Ishikawa (cell line): ENCODE measurements at regions not wholly inside any gene's neighbourhood (a gene's known extent, or its start where the extent isn't known, plus 50 kb on each side); places are given as distances from the start of the nearest gene placed in this dataset.

Experiments
- CEBPB ChIP-seq: IDR thresholded peaks from 2 replicates; pipeline ENCODE4 v1.6.1; 2012
- CREB1 ChIP-seq: IDR thresholded peaks from 2 replicates; pipeline ENCODE4 v1.6.1; 2012; ENCODE audit warnings: low read depth
- EGR1 ChIP-seq: IDR thresholded peaks from 2 replicates; pipeline ENCODE4 v1.6.1; 2012
- EP300 ChIP-seq: IDR thresholded peaks from 2 replicates; pipeline ENCODE4 v1.6.1; 2012; ENCODE audit warnings: borderline replicate concordance
- FOXM1 ChIP-seq: IDR thresholded peaks from 2 replicates; pipeline ENCODE4 v1.6.1; 2012; ENCODE audit warnings: low read depth, borderline replicate concordance
- NFIC ChIP-seq: IDR thresholded peaks from 2 replicates; pipeline ENCODE4 v1.6.1; 2012
- RAD21 ChIP-seq: IDR thresholded peaks from 2 replicates; pipeline ENCODE4 v1.6.1; 2012; ENCODE audit warnings: low read depth
- TAF1 ChIP-seq: IDR thresholded peaks from 2 replicates; pipeline ENCODE4 v1.6.1; 2012; ENCODE audit warnings: low read depth, mild to moderate bottlenecking
- TCF12 ChIP-seq: IDR thresholded peaks from 2 replicates; pipeline ENCODE4 v1.6.1; 2012; ENCODE audit warnings: low read depth
- TEAD4 ChIP-seq: IDR thresholded peaks from 2 replicates; pipeline ENCODE4 v1.6.1; 2012
- YY1 ChIP-seq: IDR thresholded peaks from 2 replicates; pipeline ENCODE4 v1.6.1; 2012; ENCODE audit warnings: low read depth
- ZBTB7A ChIP-seq: IDR thresholded peaks from 2 replicates; pipeline ENCODE4 v1.6.1; 2012; ENCODE audit warnings: low read depth
- TF ChIP-seq, protein P1 (sequence below): IDR thresholded peaks from 2 replicates; pipeline ENCODE4 v1.6.1; 2012
- TF ChIP-seq, protein P2 (sequence below): IDR thresholded peaks from 2 replicates; pipeline ENCODE4 v1.6.1; 2012; ENCODE audit warnings: low read depth, mild to moderate bottlenecking
- TF ChIP-seq, protein P3 (sequence below): IDR thresholded peaks from 2 replicates; pipeline ENCODE4 v1.6.1; 2012

DNA sequence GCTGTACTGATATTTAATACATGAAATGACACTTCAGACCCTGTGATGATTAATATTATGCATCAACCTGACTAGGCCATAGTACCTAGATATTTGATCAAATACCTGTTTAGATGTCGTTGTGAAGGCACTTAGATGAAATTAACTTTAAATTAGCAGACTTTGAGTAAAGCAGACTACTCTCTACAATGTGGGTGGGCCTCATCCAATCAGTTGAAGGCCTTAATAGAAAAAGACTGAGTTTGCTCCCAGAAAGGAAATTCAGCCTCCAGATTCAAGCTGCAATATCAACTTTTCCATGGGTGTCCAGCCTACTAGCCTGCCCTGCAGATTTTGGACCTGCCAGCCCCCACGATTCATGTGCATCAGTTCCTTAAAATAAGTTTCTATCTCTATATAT lies 68.6 kb upstream of the TMEM168 start:
- no peak for TF ChIP-seq TAF1
- TF ChIP-seq FOXM1, result no peak
- no peak for TF ChIP-seq RAD21
- no peak for TF ChIP-seq TEAD4
- TF ChIP-seq, protein P1, sequence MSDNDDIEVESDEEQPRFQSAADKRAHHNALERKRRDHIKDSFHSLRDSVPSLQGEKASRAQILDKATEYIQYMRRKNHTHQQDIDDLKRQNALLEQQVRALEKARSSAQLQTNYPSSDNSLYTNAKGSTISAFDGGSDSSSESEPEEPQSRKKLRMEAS, result no peak
- no peak for TF ChIP-seq CREB1
- no peak for TF ChIP-seq EP300
- TF ChIP-seq NFIC, result no peak
- TF ChIP-seq, protein P2, sequence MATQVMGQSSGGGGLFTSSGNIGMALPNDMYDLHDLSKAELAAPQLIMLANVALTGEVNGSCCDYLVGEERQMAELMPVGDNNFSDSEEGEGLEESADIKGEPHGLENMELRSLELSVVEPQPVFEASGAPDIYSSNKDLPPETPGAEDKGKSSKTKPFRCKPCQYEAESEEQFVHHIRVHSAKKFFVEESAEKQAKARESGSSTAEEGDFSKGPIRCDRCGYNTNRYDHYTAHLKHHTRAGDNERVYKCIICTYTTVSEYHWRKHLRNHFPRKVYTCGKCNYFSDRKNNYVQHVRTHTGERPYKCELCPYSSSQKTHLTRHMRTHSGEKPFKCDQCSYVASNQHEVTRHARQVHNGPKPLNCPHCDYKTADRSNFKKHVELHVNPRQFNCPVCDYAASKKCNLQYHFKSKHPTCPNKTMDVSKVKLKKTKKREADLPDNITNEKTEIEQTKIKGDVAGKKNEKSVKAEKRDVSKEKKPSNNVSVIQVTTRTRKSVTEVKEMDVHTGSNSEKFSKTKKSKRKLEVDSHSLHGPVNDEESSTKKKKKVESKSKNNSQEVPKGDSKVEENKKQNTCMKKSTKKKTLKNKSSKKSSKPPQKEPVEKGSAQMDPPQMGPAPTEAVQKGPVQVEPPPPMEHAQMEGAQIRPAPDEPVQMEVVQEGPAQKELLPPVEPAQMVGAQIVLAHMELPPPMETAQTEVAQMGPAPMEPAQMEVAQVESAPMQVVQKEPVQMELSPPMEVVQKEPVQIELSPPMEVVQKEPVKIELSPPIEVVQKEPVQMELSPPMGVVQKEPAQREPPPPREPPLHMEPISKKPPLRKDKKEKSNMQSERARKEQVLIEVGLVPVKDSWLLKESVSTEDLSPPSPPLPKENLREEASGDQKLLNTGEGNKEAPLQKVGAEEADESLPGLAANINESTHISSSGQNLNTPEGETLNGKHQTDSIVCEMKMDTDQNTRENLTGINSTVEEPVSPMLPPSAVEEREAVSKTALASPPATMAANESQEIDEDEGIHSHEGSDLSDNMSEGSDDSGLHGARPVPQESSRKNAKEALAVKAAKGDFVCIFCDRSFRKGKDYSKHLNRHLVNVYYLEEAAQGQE, result no peak
- no peak for TF ChIP-seq ZBTB7A
- TF ChIP-seq, protein P3, sequence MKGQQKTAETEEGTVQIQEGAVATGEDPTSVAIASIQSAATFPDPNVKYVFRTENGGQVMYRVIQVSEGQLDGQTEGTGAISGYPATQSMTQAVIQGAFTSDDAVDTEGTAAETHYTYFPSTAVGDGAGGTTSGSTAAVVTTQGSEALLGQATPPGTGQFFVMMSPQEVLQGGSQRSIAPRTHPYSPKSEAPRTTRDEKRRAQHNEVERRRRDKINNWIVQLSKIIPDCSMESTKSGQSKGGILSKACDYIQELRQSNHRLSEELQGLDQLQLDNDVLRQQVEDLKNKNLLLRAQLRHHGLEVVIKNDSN, result no peak
- TF ChIP-seq EGR1, result no peak
- TF ChIP-seq YY1, result no peak
- no peak for TF ChIP-seq CEBPB
- no peak for TF ChIP-seq TCF12

DNA sequence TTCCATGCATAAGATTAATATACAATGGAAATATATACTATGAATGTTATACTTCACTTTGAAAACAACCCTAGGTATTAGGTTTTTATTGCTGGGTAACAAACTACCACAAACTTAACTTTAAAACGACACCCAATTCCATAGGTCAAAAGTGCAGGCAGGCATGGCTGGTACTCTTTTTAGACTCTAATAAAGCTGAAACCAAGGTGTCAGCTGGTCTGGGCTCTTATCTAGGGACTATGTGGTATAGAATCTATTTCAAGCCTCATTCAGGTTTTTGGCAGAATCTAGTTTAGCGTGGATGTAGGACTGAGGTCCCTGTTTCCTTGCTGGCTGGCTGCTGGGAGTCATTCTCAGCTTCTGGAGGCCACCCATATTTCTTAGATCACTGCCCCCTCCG lies 65.0 kb upstream of the TMEM168 start:
- TF ChIP-seq TCF12, result no peak

DNA sequence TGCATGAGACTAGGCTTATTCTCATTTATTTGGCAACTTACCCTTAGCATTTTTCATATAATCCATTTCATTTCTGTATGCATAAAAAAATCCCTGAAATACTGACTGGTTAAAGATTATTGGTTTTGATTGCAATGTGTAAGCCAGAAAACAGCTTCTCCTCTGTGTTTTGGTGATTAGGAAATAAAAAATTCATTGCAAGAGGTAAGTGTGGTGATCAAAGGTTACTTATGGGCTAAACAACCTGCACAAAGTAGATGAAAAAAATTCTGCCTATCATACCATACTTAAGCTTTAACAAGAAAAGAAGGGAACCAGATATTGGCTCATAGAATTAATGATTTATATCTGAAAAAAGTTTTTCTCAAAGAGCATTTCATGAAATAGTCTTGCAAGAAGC lies 64.0 kb upstream of the TMEM168 start:
- TF ChIP-seq YY1 (no peak), FOXM1 (no peak), NFIC (no peak), EGR1 (no peak), CEBPB (no peak), TCF12 (no peak), RAD21 (no peak), EP300 (no peak), CREB1 (no peak), TEAD4 (no peak), ZBTB7A (no peak), TAF1 (no peak)
- TF ChIP-seq, protein P3, result no peak
- TF ChIP-seq, protein P1, result no peak
- TF ChIP-seq, protein P2, result no peak

DNA sequence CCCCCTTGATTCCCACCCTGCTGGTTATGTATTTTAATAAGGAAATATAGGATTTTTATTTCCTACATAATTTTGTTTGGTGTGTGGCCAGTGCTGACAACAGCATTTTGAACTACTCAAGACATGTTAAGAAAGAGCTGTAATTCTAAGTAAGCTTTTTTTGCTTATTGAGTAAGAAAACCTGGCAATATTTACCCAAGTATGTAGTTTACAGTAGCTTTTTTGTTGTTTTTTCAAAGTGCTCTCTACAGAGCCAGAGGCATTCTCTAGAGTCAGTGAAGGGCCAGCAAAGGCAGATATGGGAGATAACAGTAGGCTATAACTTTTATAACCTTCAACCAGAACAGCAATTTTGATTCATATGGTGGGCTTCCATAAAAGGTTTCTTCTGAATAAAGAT lies 63.2 kb upstream of the TMEM168 start:
- TF ChIP-seq, protein P3, result no peak
- TF ChIP-seq YY1 (no peak), EP300 (no peak), TEAD4 (no peak), CREB1 (no peak), TCF12 (no peak), CEBPB (no peak), RAD21 (no peak), NFIC (no peak), FOXM1 (no peak), TAF1 (no peak), ZBTB7A (no peak), EGR1 (no peak)
- TF ChIP-seq, protein P1, result no peak
- TF ChIP-seq, protein P2, result no peak
